HEK293 (cell line): ENCODE measurements at regions not wholly inside any gene's neighbourhood (a gene's known extent, or its start where the extent isn't known, plus 50 kb on each side); places are given as distances from the start of the nearest gene placed in this dataset.

ENCODE experiments used
- CTCF ChIA-PET: fragments of 350-600 bp; formaldehyde crosslinking; extraction: SDS; loops from one replicate; lab custom pipeline; 2021; ENCODE audit warnings: antibody characterized with exemption; lab: Yijun Ruan, JAX
- POLR2A ChIA-PET: fragments of 300-600 bp; formaldehyde crosslinking; extraction: SDS; loops from one replicate; lab custom pipeline; 2020; ENCODE audit warnings: antibody characterized with exemption, inconsistent platforms; lab: Yijun Ruan, JAX
- H3K27ac ChIP-seq: fragments of 200-500 bp; sonication (Bioruptor generic); 2 replicates; pipeline ENCODE4 v1.5.1; 2014; ENCODE audit warnings: low read depth, low read length, control low read depth, inconsistent platforms; ENCODE audit errors: extremely low read depth
- H3K36me3 ChIP-seq, 2 experiments: fragments of 200-500 bp in 1 of 2; sonication (Bioruptor generic) in 1 of 2; 1 replicate in 1 of 2; 2 replicates in 1 of 2; pipeline ENCODE4 v1.5.1; 2014 to 2017; ENCODE audit warnings: inconsistent platforms in 2 of 2, low read length in 2 of 2; ENCODE audit not compliant: control insufficient read depth in 2 of 2, insufficient read depth in 1 of 2
- H3K4me1 ChIP-seq: fragments of 200-500 bp; sonication (Bioruptor generic); 2 replicates; pipeline ENCODE4 v1.5.1; 2014; ENCODE audit warnings: mild to moderate bottlenecking, low read length, inconsistent platforms; ENCODE audit not compliant: control insufficient read depth, insufficient read depth
- H3K4me3 ChIP-seq: 2 replicates; pipeline ENCODE4 v1.5.1; 2011; ENCODE audit warnings: low read depth, mild to moderate bottlenecking, control low read depth, low read length, moderate library complexity
- H3K9me3 ChIP-seq: fragments of 200-500 bp; sonication (Bioruptor generic); 2 replicates; pipeline ENCODE4 v1.5.1; 2014; ENCODE audit warnings: low read depth, low read length, inconsistent platforms; ENCODE audit not compliant: control insufficient read depth, insufficient read depth
- ATF2 ChIP-seq: fragments of 450-650 bp; formaldehyde crosslinking; IDR thresholded peaks from 2 replicates; pipeline ENCODE4 v1.5.1; 2016; ENCODE audit warnings: missing biosample characterization, missing genetic modification characterization, low read depth
- GLIS2 ChIP-seq: fragments of 450-650 bp; formaldehyde crosslinking; IDR thresholded peaks from 2 replicates; pipeline ENCODE4 v1.5.1; 2016; ENCODE audit warnings: missing biosample characterization, missing genetic modification characterization
- INSM2 ChIP-seq: fragments of 450-650 bp; formaldehyde crosslinking; IDR thresholded peaks from 2 replicates; pipeline ENCODE4 v1.5.1; 2016; ENCODE audit warnings: missing biosample characterization, missing genetic modification characterization
- PATZ1 ChIP-seq: fragments of 450-650 bp; formaldehyde crosslinking; IDR thresholded peaks from 2 replicates; pipeline ENCODE4 v1.5.1; 2016; ENCODE audit warnings: missing biosample characterization, missing genetic modification characterization
- PBX3 ChIP-seq: sonication (generic); formaldehyde crosslinking; IDR thresholded peaks from 2 replicates; pipeline ENCODE4 v1.8.1; 2022; ENCODE audit warnings: mild to moderate bottlenecking, moderate library complexity, missing genetic modification reagents
- WT1 ChIP-seq: fragments of 450-650 bp; formaldehyde crosslinking; IDR thresholded peaks from 2 replicates; pipeline ENCODE4 v1.5.1; 2016; ENCODE audit warnings: missing biosample characterization, missing genetic modification characterization
- ZBTB48 ChIP-seq: fragments of 450-650 bp; formaldehyde crosslinking; IDR thresholded peaks from 2 replicates; pipeline ENCODE4 v1.5.1; 2016; ENCODE audit warnings: missing biosample characterization, missing genetic modification characterization
- ZBTB49 ChIP-seq: fragments of 450-650 bp; formaldehyde crosslinking; IDR thresholded peaks from 2 replicates; pipeline ENCODE4 v1.5.1; 2016; ENCODE audit warnings: missing biosample characterization, missing genetic modification characterization, low read depth
- ZIC2 ChIP-seq: fragments of 450-650 bp; formaldehyde crosslinking; IDR thresholded peaks from 2 replicates; pipeline ENCODE4 v1.5.1; 2016; ENCODE audit warnings: missing biosample characterization, missing genetic modification characterization
- ZNF114 ChIP-seq: fragments of 450-650 bp; formaldehyde crosslinking; IDR thresholded peaks from 2 replicates; pipeline ENCODE4 v1.5.0; 2017; ENCODE audit warnings: missing biosample characterization, missing genetic modification characterization
- ZNF518A ChIP-seq: fragments of 450-650 bp; formaldehyde crosslinking; conservative IDR thresholded peaks from 2 replicates; pipeline ENCODE4 v1.5.1; 2016; ENCODE audit warnings: low read depth, missing biosample characterization, missing genetic modification characterization
- ZNF596 ChIP-seq: fragments of 450-650 bp; IDR thresholded peaks from 2 replicates; pipeline ENCODE4 v1.5.0; 2018; ENCODE audit warnings: missing biosample characterization, mild to moderate bottlenecking, missing genetic modification characterization, moderate library complexity
- ZNF623 ChIP-seq: fragments of 450-650 bp; formaldehyde crosslinking; IDR thresholded peaks from 2 replicates; pipeline ENCODE4 v1.5.1; 2016; ENCODE audit warnings: missing biosample characterization, missing genetic modification characterization

GRCh38 chr12:124405151-124405550 is 110.3 kb downstream of the RFLNA start (continued):
- TF ChIP-seq ZNF596 (tag by site-specific recombination): no peak
- no peak for TF ChIP-seq PBX3
- TF ChIP-seq ZBTB49 (tag by site-specific recombination): no peak
- no peak for TF ChIP-seq ZNF518A

GRCh38 chr12:124404162-124404784 is 109.4 kb downstream of the RFLNA start:
- Histone ChIP-seq H3K4me3 (no peak overlapping the region), H3K36me3 (peaks cover 0 to 33% of the 10 kb centered on the region in 2 experiments), H3K27ac (no peak overlapping the region), H3K4me1 (no peaks in the 10 kb centered on the region; the same call in 1 of the 2 replicates), H3K9me3 (no peaks in the 10 kb centered on the region)
- CTCF ChIA-PET: no interaction called here
- no peak for TF ChIP-seq PATZ1 (tag by site-specific recombination)
- TF ChIP-seq ZNF623 (tag by site-specific recombination): no peak
- TF ChIP-seq ATF2 (tag by site-specific recombination): no peak
- no peak for TF ChIP-seq INSM2
- TF ChIP-seq GLIS2 (tag by site-specific recombination): peak; percentile 12; the same call in 1 of the 2 replicates
- TF ChIP-seq WT1 (tag by site-specific recombination): no peak
- no peak for TF ChIP-seq ZNF114
- no peak for TF ChIP-seq ZBTB48
- peak; percentile 56 for TF ChIP-seq ZIC2
- POLR2A ChIA-PET: no interaction called here
